Cardiac fibroblast (primary cell): ENCODE measurements at regions not wholly inside any gene's neighbourhood (a gene's known extent, or its start where the extent isn't known, plus 50 kb on each side); places are given as distances from the start of the nearest gene placed in this dataset.

Experiments used
- DNase-seq, 2 donors: peaks; one replicate each; pipeline versions ENCODE4 v3.0.0 to v3.0.0-alpha.2; 2010; ENCODE audit warnings: low read depth in 2 of 2
- H3K4me3 ChIP-seq, 2 donors: replicated peaks in 1 of 2; 1 replicate in 1 of 2; 2 replicates in 1 of 2; pipeline ENCODE4 v1.5.1; 2011; ENCODE audit warnings: low read depth in 2 of 2, low read length in 2 of 2, mild to moderate bottlenecking in 2 of 2, moderate library complexity in 1 of 2
- TF ChIP-seq, protein P1 (sequence below): IDR thresholded peaks from one replicate; pipeline ENCODE4 v1.5.1; 2011; ENCODE audit warnings: low read depth, mild to moderate bottlenecking, low read length, inconsistent platforms

DNA sequence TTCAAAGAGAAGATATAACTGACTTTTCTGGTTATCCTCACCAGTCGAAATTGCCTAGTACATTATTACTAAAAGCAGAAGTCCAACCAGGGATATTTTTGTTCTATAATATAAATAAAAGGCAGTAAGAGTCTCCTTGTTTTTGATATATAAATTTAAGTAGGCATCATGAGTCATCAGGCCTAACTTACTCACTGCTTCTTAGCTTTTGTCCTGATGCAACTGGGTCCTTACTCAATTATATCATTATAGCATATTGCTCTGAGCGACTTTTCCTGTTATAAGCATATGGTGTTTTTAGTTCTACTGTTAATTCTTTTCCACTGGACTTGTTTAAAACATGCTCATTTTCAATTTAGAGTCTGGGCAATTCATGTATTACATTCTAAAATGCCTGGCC is 910.1 kb downstream of the MCTP2 start:
- peak in 1 of 2 donors; percentile 53 for DNase-seq
- H3K4me3 ChIP-seq, result no peak overlapping the region
- TF ChIP-seq, protein P1, sequence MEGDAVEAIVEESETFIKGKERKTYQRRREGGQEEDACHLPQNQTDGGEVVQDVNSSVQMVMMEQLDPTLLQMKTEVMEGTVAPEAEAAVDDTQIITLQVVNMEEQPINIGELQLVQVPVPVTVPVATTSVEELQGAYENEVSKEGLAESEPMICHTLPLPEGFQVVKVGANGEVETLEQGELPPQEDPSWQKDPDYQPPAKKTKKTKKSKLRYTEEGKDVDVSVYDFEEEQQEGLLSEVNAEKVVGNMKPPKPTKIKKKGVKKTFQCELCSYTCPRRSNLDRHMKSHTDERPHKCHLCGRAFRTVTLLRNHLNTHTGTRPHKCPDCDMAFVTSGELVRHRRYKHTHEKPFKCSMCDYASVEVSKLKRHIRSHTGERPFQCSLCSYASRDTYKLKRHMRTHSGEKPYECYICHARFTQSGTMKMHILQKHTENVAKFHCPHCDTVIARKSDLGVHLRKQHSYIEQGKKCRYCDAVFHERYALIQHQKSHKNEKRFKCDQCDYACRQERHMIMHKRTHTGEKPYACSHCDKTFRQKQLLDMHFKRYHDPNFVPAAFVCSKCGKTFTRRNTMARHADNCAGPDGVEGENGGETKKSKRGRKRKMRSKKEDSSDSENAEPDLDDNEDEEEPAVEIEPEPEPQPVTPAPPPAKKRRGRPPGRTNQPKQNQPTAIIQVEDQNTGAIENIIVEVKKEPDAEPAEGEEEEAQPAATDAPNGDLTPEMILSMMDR, result no peak

DNA sequence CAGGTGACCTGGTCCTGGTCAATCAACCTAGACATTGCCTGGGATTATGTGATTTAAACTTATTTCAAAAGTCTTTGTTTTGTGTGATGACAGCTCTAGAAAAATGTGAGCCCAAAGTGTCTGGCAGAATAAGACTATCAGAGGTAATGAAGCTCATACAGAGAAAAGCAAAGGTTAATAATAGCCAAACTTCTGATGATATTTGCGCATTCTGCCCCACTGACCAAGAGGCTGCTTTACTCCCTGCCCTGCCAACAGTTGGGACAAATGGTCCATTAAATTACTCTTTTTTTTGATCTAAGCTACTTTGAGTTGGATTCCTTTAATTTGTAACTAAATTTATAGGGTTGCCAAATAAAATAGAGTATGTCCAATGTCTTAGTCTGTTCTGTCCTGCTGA is 911.2 kb downstream of the MCTP2 start:
- TF ChIP-seq, protein P1, result no peak
- no peak for DNase-seq
- no peak overlapping the region for H3K4me3 ChIP-seq

DNA sequence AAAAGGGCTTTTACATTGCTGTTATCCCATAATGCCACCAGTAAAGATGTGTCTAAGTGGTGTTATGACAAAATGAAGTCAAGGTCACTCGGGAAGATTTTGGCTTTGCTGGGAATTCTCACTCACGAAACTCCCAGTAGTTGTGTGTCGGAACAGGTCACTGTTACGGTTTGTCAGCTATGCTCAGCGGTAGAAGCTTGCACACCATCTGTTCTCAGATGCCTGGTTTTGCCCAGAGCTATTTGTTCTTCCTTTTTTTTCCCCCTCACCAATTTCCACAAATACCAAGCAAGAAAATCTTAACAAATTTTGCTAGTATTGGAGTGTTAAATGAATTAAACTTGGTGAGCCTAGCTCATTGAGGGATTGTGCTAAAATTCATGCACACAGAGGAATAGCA is 915.1 kb downstream of the MCTP2 start:
- no peak for DNase-seq
- TF ChIP-seq, protein P1, result no peak
- no peak overlapping the region for H3K4me3 ChIP-seq

DNA sequence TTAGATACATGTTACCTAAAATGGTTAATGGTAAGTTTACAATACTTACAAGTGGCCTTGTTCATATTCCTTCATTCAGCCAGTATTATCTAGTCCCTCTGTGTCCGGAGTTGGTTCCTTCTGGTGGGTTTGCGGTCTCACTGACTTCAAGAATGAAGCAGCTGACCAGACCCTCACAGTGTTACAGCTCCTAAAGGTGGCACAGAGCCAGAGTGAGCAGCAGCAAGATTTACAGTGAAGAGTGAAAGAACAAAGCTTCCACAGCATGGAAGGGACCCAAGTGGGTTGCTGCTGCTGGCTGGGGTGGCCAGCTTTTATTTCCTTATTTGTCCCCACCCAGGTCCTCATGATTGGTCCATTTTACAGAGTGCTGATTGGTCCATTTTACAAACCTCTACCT is 916.8 kb downstream of the MCTP2 start:
- TF ChIP-seq, protein P1, result no peak
- no peak for DNase-seq
- no peak overlapping the region for H3K4me3 ChIP-seq

DNA sequence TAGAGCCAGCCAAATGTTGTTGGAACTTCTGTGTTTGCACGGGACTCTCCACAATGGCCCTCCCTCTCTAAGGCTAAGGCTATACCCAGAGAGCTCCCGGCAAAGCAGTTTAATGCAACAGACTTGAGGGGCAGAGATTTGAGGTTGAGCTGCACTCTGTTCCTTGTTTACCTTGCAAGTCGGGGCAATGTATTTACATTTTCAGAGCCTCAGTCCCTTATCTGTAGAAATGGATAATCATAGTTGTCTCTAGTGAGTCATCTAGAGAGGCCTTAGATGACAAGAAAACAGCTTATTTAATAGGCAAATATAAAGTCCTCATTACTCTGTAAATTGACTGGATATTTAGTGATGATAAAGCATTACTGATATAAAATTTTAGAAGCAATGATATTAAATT is 917.7 kb downstream of the MCTP2 start:
- H3K4me3 ChIP-seq, result no peak overlapping the region
- TF ChIP-seq, protein P1, result no peak
- DNase-seq, result no peak

DNA sequence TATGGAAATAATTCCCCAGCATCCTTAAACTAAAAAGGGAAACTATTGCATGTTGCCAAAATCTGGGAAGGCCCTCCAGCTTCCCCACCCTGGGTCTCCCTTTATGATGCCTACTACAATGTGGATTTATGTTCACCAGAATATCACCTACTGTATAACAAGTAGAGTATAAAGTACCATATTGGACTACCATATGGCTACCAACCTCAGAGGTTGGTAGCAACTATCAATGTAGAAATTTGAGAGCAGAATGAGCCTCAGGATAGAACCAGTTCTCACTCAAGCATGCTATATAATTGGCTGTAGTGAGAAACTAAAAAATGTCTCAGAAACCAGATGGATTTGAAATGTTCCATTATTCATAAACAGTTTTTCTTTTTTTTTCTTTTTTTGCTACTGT is 918.4 kb downstream of the MCTP2 start:
- H3K4me3 ChIP-seq, result no peak overlapping the region
- DNase-seq, result no peak
- TF ChIP-seq, protein P1, result no peak

DNA sequence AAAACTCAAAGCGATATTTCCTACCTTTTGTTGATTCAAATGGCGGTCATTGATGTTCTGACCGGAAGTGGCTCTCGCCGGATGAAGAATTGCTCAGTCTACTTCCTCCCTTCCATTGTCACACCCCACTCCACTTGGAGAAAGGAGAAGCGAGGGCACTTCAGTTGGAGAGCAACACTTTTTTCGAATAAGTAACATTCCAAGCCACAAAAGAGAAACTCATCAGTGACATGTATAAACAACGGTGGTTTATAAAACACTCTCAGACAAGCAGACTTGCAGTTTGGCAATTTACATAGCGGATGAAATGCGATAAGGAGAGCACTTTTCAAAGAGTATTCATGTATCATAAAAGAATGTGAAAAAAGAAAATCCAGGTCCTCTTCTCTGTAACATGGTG is 919.1 kb downstream of the MCTP2 start:
- H3K4me3 ChIP-seq, result no peak overlapping the region
- TF ChIP-seq, protein P1, result no peak
- no peak for DNase-seq
